NCI-H1092 (cell line): ENCODE measurements at regions not wholly inside any gene's neighbourhood (a gene's known extent, or its start where the extent isn't known, plus 50 kb on each side); places are given as distances from the start of the nearest gene placed in this dataset.
"Not testable (repeated sequence)": the region's sequence is repeated elsewhere in the genome, so short reads cannot be mapped to it uniquely, and the experiment has no call there.

ENCODE experiments used
- DNase-seq: peaks from one replicate; lab custom pipeline; 2025; lab: John Stamatoyannopoulos, UW

GRCh38 chr2:18077704-18078103 is 199.2 kb downstream of the KCNS3 start:
- DNase-seq: no peak

GRCh38 chr2:18077231-18077630 is 198.8 kb downstream of the KCNS3 start:
- DNase-seq: no peak

- DNase-seq: no peak
Measured at GRCh38 chr2:18074476-18074875, 196.0 kb downstream of the KCNS3 start.

GRCh38 chr2:18073601-18074000 is 195.1 kb downstream of the KCNS3 start:
- DNase-seq: no peak

- DNase-seq: no peak
Measured at GRCh38 chr2:18067588-18068384, 189.3 kb downstream of the KCNS3 start.

- no peak for DNase-seq
Measured at GRCh38 chr2:18066894-18067293, 188.4 kb downstream of the KCNS3 start.

- no peak for DNase-seq
Measured at GRCh38 chr2:18066066-18066465, 187.6 kb downstream of the KCNS3 start.

- no peak for DNase-seq
Measured at GRCh38 chr2:18065249-18065648, 186.8 kb downstream of the KCNS3 start.

- no peak for DNase-seq
Measured at GRCh38 chr2:18063826-18064470, 185.5 kb downstream of the KCNS3 start.

GRCh38 chr2:18062892-18063291 is 184.4 kb downstream of the KCNS3 start:
- DNase-seq: no peak

GRCh38 chr2:18061717-18062116 is 183.2 kb downstream of the KCNS3 start:
- DNase-seq: no peak

GRCh38 chr2:18057657-18058056 is 179.2 kb downstream of the KCNS3 start:
- no peak for DNase-seq

- DNase-seq: no peak
Measured at GRCh38 chr2:18055290-18055689, 176.8 kb downstream of the KCNS3 start.

- DNase-seq: no peak
Measured at GRCh38 chr2:18050001-18050400, 171.5 kb downstream of the KCNS3 start.

- no peak for DNase-seq
Measured at GRCh38 chr2:18049325-18049724, 170.9 kb downstream of the KCNS3 start.

- DNase-seq: no peak
Measured at GRCh38 chr2:18047896-18048657, 169.6 kb downstream of the KCNS3 start.

- DNase-seq: no peak
Measured at GRCh38 chr2:18047213-18047611, 168.7 kb downstream of the KCNS3 start.

GRCh38 chr2:18046558-18047212 is 168.2 kb downstream of the KCNS3 start:
- DNase-seq: no peak

- DNase-seq: no peak
Measured at GRCh38 chr2:18046017-18046416, 167.6 kb downstream of the KCNS3 start.

- no peak for DNase-seq
Measured at GRCh38 chr2:18045230-18045629, 166.8 kb downstream of the KCNS3 start.

- not testable (repeated sequence) for DNase-seq
Measured at GRCh38 chr2:18017381-18017780, 138.9 kb downstream of the KCNS3 start.

GRCh38 chr2:18009891-18010290 is 131.4 kb downstream of the KCNS3 start:
- DNase-seq: no peak
